DOHH2 (cell line): ENCODE measurements at regions not wholly inside any gene's neighbourhood (a gene's known extent, or its start where the extent isn't known, plus 50 kb on each side); places are given as distances from the start of the nearest gene placed in this dataset.

ENCODE experiments used
- H3F3A ChIP-seq: fragments of 200-600 bp; sonication (generic), shearing (Covaris generic); 2 replicates; pipeline ENCODE4 v1.6.0; 2016; ENCODE audit warnings: antibody characterized with exemption, mild to moderate bottlenecking; ENCODE audit not compliant: control insufficient read depth, insufficient read depth
- H3K27ac ChIP-seq: fragments of 200-600 bp; sonication (generic); 2 replicates; pipeline ENCODE4 v1.5.1; 2014; ENCODE audit warnings: low read depth, mild to moderate bottlenecking, low read length, moderate library complexity
- H3K27me3 ChIP-seq: fragments of 200-600 bp; sonication (generic); 2 replicates; pipeline ENCODE4 v1.6.1; 2014; ENCODE audit warnings: mild to moderate bottlenecking, low read length, mixed read lengths; ENCODE audit not compliant: control insufficient read depth
- H3K36me3 ChIP-seq: fragments of 200-600 bp; sonication (generic); 2 replicates; pipeline ENCODE4 v1.6.1; 2014; ENCODE audit warnings: mild to moderate bottlenecking, low read length, moderate library complexity, mixed read lengths; ENCODE audit not compliant: control insufficient read depth
- H3K4me1 ChIP-seq: fragments of 200-600 bp; sonication (generic); 2 replicates; pipeline ENCODE4 v1.6.1; 2014; ENCODE audit warnings: mild to moderate bottlenecking, low read length, mixed read lengths; ENCODE audit not compliant: control insufficient read depth
- H3K4me2 ChIP-seq: fragments of 200-600 bp; sonication (generic); 2 replicates; pipeline ENCODE4 v1.6.0; 2014; ENCODE audit warnings: mild to moderate bottlenecking, low read length, moderate library complexity
- H3K4me3 ChIP-seq: fragments of 200-600 bp; sonication (generic); 2 replicates; pipeline ENCODE4 v1.5.1; 2014; ENCODE audit warnings: mild to moderate bottlenecking, low read length, mixed read lengths
- H3K79me2 ChIP-seq: fragments of 200-600 bp; sonication (generic); 2 replicates; pipeline ENCODE4 v1.6.1; 2014; ENCODE audit warnings: mild to moderate bottlenecking, low read length, mixed read lengths; ENCODE audit not compliant: control insufficient read depth
- H3K9me2 ChIP-seq: fragments of 200-600 bp; sonication (generic); replicated peaks from 2 replicates; pipeline ENCODE4 v1.6.1; 2014; ENCODE audit warnings: mild to moderate bottlenecking, low read length, mixed read lengths; ENCODE audit not compliant: control insufficient read depth
- H3K9me3 ChIP-seq: fragments of 200-600 bp; sonication (generic); 2 replicates; pipeline ENCODE4 v1.6.1; 2014; ENCODE audit warnings: antibody characterized with exemption, low read length, mixed read lengths; ENCODE audit not compliant: control insufficient read depth, insufficient read depth
- H4K20me1 ChIP-seq: fragments of 200-600 bp; sonication (generic); 2 replicates; pipeline ENCODE4 v1.6.0; 2014; ENCODE audit warnings: low read depth, mild to moderate bottlenecking, antibody characterized with exemption, low read length, moderate library complexity; ENCODE audit not compliant: control insufficient read depth, insufficient read depth
- EZH2phosphoT487 ChIP-seq: fragments of 200-600 bp; sonication (generic); IDR thresholded peaks from 2 replicates; pipeline ENCODE4 v1.6.1; 2017; ENCODE audit warnings: borderline replicate concordance, mild to moderate bottlenecking, antibody characterized with exemption, low read length, moderate library complexity, mixed read lengths
- TF ChIP-seq, protein P1 (sequence below): fragments of 200-600 bp; sonication (generic); IDR thresholded peaks from one replicate; pipeline ENCODE4 v1.5.1; 2014; ENCODE audit warnings: antibody characterized with exemption, mild to moderate bottlenecking, low read depth, low read length; ENCODE audit not compliant: poor library complexity, severe bottlenecking

DNA sequence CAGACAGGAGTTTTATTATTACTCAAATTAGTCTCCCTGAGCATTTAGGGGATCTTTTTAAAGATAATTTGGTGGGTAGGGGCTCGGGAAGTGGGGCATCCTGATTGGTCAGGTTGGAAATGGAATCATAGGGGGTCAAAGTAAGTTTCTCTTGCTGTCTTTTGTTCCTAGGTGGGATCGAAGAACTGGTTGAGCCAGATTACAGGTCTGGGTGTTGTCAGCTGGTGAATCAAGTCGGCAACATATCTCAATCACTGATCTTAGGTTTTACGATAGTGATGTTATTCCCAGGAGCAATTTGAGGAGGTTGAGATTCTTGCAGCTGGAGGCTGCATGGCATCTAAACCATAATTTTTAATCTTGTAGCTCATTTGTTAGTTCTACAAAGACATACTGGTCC lies 629.5 kb upstream of the AMOT start:
- no peak for TF ChIP-seq EZH2phosphoT487
- TF ChIP-seq, protein P1, sequence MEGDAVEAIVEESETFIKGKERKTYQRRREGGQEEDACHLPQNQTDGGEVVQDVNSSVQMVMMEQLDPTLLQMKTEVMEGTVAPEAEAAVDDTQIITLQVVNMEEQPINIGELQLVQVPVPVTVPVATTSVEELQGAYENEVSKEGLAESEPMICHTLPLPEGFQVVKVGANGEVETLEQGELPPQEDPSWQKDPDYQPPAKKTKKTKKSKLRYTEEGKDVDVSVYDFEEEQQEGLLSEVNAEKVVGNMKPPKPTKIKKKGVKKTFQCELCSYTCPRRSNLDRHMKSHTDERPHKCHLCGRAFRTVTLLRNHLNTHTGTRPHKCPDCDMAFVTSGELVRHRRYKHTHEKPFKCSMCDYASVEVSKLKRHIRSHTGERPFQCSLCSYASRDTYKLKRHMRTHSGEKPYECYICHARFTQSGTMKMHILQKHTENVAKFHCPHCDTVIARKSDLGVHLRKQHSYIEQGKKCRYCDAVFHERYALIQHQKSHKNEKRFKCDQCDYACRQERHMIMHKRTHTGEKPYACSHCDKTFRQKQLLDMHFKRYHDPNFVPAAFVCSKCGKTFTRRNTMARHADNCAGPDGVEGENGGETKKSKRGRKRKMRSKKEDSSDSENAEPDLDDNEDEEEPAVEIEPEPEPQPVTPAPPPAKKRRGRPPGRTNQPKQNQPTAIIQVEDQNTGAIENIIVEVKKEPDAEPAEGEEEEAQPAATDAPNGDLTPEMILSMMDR, result no peak
- no peaks in the 10 kb centered on the region for H3K9me2 ChIP-seq
- H3K27me3 ChIP-seq, result no peaks in the 10 kb centered on the region
- no peaks in the 10 kb centered on the region for H3K4me1 ChIP-seq
- no peak overlapping the region for H3K4me2 ChIP-seq
- H4K20me1 ChIP-seq, result no peaks in the 10 kb centered on the region
- H3K27ac ChIP-seq, result no peak overlapping the region
- no peaks in the 10 kb centered on the region for H3K9me3 ChIP-seq
- H3F3A ChIP-seq, result no peaks in the 10 kb centered on the region
- no peaks in the 10 kb centered on the region for H3K79me2 ChIP-seq
- no peaks in the 10 kb centered on the region for H3K36me3 ChIP-seq
- no peak overlapping the region for H3K4me3 ChIP-seq

DNA sequence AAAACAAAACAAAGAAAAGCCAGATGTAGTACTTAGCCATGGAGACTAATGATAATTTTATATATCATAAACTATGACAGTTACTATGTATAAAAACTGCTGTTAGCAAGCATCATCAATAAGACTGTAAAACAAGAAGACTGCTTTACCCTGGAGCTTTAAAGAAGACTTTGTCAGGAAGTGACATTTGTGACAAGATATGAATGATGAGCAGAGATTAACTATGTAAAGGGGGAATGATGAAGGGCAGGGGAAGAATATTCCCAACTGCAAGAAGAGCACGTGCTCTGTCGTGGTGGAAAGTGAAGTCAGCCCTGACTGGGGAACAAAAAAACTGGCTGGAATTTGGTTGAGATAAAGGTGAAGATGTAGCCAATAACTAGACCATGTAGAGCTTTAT lies 617.1 kb upstream of the AMOT start:
- no peak for TF ChIP-seq EZH2phosphoT487
- TF ChIP-seq, protein P1, result no peak
- Histone ChIP-seq H4K20me1 (no peaks in the 10 kb centered on the region), H3K4me1 (no peaks in the 10 kb centered on the region), H3F3A (no peaks in the 10 kb centered on the region), H3K27me3 (no peaks in the 10 kb centered on the region), H3K9me2 (no peaks in the 10 kb centered on the region), H3K79me2 (no peaks in the 10 kb centered on the region), H3K27ac (no peak overlapping the region), H3K9me3 (no peaks in the 10 kb centered on the region), H3K4me2 (no peak overlapping the region), H3K4me3 (no peak overlapping the region), H3K36me3 (no peaks in the 10 kb centered on the region)

DNA sequence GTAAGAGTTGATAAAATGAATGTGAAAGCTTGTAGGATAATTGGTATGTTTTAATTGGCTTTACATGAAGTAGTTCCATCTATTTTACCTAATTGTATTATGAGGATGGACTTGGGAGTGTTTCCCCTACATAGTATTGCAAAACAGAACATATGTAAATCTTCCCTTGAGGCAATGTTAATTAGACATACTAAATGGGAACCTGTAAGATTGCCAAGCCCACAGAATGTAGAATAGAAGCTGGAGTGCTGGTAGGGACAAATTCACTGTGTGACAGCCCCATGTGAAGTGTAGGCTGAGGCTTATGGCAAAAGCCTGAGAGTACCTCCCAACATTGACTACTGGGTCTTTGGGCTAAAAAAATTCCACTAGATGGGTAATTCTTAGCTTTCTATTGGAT lies 615.0 kb upstream of the AMOT start:
- H3K27ac ChIP-seq, result no peak overlapping the region
- no peak overlapping the region for H3K4me2 ChIP-seq
- no peaks in the 10 kb centered on the region for H3F3A ChIP-seq
- TF ChIP-seq EZH2phosphoT487, result no peak
- TF ChIP-seq, protein P1, result no peak
- H3K79me2 ChIP-seq, result no peaks in the 10 kb centered on the region
- no peaks in the 10 kb centered on the region for H3K4me1 ChIP-seq
- no peaks in the 10 kb centered on the region for H4K20me1 ChIP-seq
- H3K36me3 ChIP-seq, result no peaks in the 10 kb centered on the region
- no peaks in the 10 kb centered on the region for H3K27me3 ChIP-seq
- no peak overlapping the region for H3K4me3 ChIP-seq
- no peaks in the 10 kb centered on the region for H3K9me2 ChIP-seq
- no peaks in the 10 kb centered on the region for H3K9me3 ChIP-seq

DNA sequence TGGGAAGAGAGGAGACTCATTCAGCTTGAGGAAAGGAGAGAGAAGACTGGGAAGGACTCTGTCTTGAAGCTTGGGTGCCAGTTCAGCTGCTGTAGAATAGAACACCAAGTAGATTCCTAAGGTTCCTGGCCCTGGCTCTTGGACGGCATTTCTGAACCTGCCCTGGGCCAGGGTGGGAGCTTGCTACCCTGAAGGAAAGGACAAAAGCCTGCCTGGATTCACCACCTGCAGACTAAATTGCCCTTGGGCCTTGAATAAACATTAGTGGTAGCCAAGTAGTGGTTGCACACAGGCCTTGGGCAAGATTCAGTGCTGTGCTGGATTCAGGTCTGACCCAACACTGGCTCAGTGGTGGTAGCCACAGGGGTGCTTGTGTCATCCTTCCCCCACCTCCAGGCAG lies 588.4 kb upstream of the AMOT start:
- H3K27ac ChIP-seq, result no peak overlapping the region
- no peaks in the 10 kb centered on the region for H3K9me2 ChIP-seq
- no peaks in the 10 kb centered on the region for H3K79me2 ChIP-seq
- no peaks in the 10 kb centered on the region for H3K4me1 ChIP-seq
- H3K4me2 ChIP-seq, result no peak overlapping the region
- H4K20me1 ChIP-seq, result no peaks in the 10 kb centered on the region
- H3K4me3 ChIP-seq, result no peak overlapping the region
- TF ChIP-seq, protein P1, result no peak
- TF ChIP-seq EZH2phosphoT487, result no peak
- no peaks in the 10 kb centered on the region for H3F3A ChIP-seq
- H3K9me3 ChIP-seq, result no peaks in the 10 kb centered on the region
- no peaks in the 10 kb centered on the region for H3K36me3 ChIP-seq
- H3K27me3 ChIP-seq, result no peaks in the 10 kb centered on the region
